ENCODE measurements at regions not wholly inside any gene's neighbourhood (a gene's known extent, or its start where the extent isn't known, plus 50 kb on each side); places are given as distances from the start of the nearest gene placed in this dataset.

GRCh38 chr5:44002381-44002901, 386.8 kb downstream of the FGF10 start:
- TF ChIP-seq YY1 (IDR thresholded peaks at IDR 0.05; ENCODE audit: insufficient read depth, insufficient read length): no peak
- TF ChIP-seq SUZ12 (IDR thresholded peaks at IDR 0.05; ENCODE audit: extremely low read depth, insufficient read depth, insufficient read length): no peak
- no peak for TF ChIP-seq ZNF274 (IDR thresholded peaks at IDR 0.05; ENCODE audit: low read depth, low read length)
- Histone ChIP-seq H3K36me3 (ENCODE audit: insufficient read depth, insufficient read length, low read length) (no peaks in the 10 kb centered on the region), H3K4me3 (ENCODE audit: insufficient read length, low read depth) (no peak overlapping the region), H3K27me3 (ENCODE audit: insufficient read depth, insufficient read length) (no peaks in the 10 kb centered on the region), H3K9ac (ENCODE audit: insufficient read length, low read depth) (no peak overlapping the region), H3K4me1 (ENCODE audit: insufficient read depth, insufficient read length) (no peaks in the 10 kb centered on the region), H3K9me3 (ENCODE audit: insufficient read depth, low read length) (no peaks in the 10 kb centered on the region)
- no peak for DNase-seq (ENCODE audit: low read depth, low spot score)

GRCh38 chr5:44001675-44002380, 387.4 kb downstream of the FGF10 start:
- Histone ChIP-seq H3K9ac (ENCODE audit: insufficient read length, low read depth) (no peak overlapping the region), H3K9me3 (ENCODE audit: insufficient read depth, low read length) (no peaks in the 10 kb centered on the region), H3K36me3 (ENCODE audit: insufficient read depth, insufficient read length, low read length) (no peaks in the 10 kb centered on the region), H3K4me3 (ENCODE audit: insufficient read length, low read depth) (no peak overlapping the region), H3K4me1 (ENCODE audit: insufficient read depth, insufficient read length) (no peaks in the 10 kb centered on the region), H3K27me3 (ENCODE audit: insufficient read depth, insufficient read length) (no peaks in the 10 kb centered on the region)
- TF ChIP-seq SUZ12 (IDR thresholded peaks at IDR 0.05; ENCODE audit: extremely low read depth, insufficient read depth, insufficient read length) (no peak), ZNF274 (IDR thresholded peaks at IDR 0.05; ENCODE audit: low read depth, low read length) (no peak), YY1 (IDR thresholded peaks at IDR 0.05; ENCODE audit: insufficient read depth, insufficient read length) (no peak)
- no peak for DNase-seq (ENCODE audit: low read depth, low spot score)

DNA sequence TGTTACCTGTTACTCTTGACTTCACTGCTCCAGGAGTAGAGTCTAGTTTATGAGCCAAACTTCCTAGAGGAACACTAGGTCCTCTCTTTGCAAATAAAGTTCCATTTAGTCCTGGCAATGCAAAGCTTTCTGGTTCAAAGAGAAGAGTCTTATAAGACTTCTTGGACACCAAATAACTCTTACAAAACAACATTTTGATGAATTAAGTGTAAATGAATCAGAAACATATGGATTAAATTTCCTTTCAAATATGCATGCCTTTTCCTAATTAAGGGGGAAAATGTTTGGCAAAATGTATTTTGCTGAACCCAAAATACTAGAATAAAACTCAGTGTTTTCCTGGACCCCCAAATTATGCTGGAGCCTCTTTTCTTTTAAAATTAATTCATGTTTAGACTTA, 388.0 kb downstream of the FGF10 start:
- DNase-seq (ENCODE audit: low read depth, low spot score): no peak
- no peak overlapping the region for H3K9ac ChIP-seq (ENCODE audit: insufficient read length, low read depth)
- H3K36me3 ChIP-seq (ENCODE audit: insufficient read depth, insufficient read length, low read length): no peaks in the 10 kb centered on the region
- H3K27me3 ChIP-seq (ENCODE audit: insufficient read depth, insufficient read length): no peaks in the 10 kb centered on the region
- no peaks in the 10 kb centered on the region for H3K9me3 ChIP-seq (ENCODE audit: insufficient read depth, low read length)
- no peaks in the 10 kb centered on the region for H3K4me1 ChIP-seq (ENCODE audit: insufficient read depth, insufficient read length)
- H3K4me3 ChIP-seq (ENCODE audit: insufficient read length, low read depth): no peak overlapping the region
- TF ChIP-seq YY1 (IDR thresholded peaks at IDR 0.05; ENCODE audit: insufficient read depth, insufficient read length) (no peak), ZNF274 (IDR thresholded peaks at IDR 0.05; ENCODE audit: low read depth, low read length) (no peak), SUZ12 (IDR thresholded peaks at IDR 0.05; ENCODE audit: extremely low read depth, insufficient read depth, insufficient read length) (no peak)

GRCh38 chr5:43997647-43998272, 391.5 kb downstream of the FGF10 start:
- Histone ChIP-seq H3K4me1 (ENCODE audit: insufficient read depth, insufficient read length) (no peaks in the 10 kb centered on the region), H3K27me3 (ENCODE audit: insufficient read depth, insufficient read length) (no peaks in the 10 kb centered on the region), H3K9ac (ENCODE audit: insufficient read length, low read depth) (no peak overlapping the region), H3K4me3 (ENCODE audit: insufficient read length, low read depth) (no peak overlapping the region), H3K9me3 (ENCODE audit: insufficient read depth, low read length) (no peaks in the 10 kb centered on the region), H3K36me3 (ENCODE audit: insufficient read depth, insufficient read length, low read length) (no peaks in the 10 kb centered on the region)
- TF ChIP-seq YY1 (IDR thresholded peaks at IDR 0.05; ENCODE audit: insufficient read depth, insufficient read length) (no peak), SUZ12 (IDR thresholded peaks at IDR 0.05; ENCODE audit: extremely low read depth, insufficient read depth, insufficient read length) (no peak), ZNF274 (IDR thresholded peaks at IDR 0.05; ENCODE audit: low read depth, low read length) (no peak)
- no peak for DNase-seq (ENCODE audit: low read depth, low spot score)

GRCh38 chr5:43996221-43996620, 393.0 kb downstream of the FGF10 start:
- no peak for DNase-seq (ENCODE audit: low read depth, low spot score)
- Histone ChIP-seq H3K36me3 (ENCODE audit: insufficient read depth, insufficient read length, low read length) (no peaks in the 10 kb centered on the region), H3K9ac (ENCODE audit: insufficient read length, low read depth) (no peak overlapping the region), H3K4me1 (ENCODE audit: insufficient read depth, insufficient read length) (no peaks in the 10 kb centered on the region), H3K4me3 (ENCODE audit: insufficient read length, low read depth) (no peak overlapping the region), H3K27me3 (ENCODE audit: insufficient read depth, insufficient read length) (no peaks in the 10 kb centered on the region), H3K9me3 (ENCODE audit: insufficient read depth, low read length) (no peaks in the 10 kb centered on the region)
- TF ChIP-seq ZNF274 (IDR thresholded peaks at IDR 0.05; ENCODE audit: low read depth, low read length): no peak
- no peak for TF ChIP-seq YY1 (IDR thresholded peaks at IDR 0.05; ENCODE audit: insufficient read depth, insufficient read length)
- no peak for TF ChIP-seq SUZ12 (IDR thresholded peaks at IDR 0.05; ENCODE audit: extremely low read depth, insufficient read depth, insufficient read length)

DNA sequence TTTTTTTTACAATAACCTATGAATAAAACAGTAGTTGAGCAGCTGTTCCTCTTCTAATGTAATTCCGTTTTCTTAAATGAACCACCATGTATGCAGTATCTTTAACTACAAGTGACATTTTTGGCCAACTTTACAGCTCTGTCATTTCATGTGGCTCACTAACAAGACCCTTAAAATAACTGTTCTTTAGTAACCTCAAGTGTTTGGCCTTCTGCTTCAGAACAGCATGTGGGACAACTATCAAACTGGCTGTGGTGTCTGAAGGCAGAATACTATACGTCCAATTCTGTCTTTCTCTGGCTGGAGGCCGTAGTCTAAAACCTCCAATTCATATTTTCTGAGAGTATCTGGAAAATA, 391.4 kb downstream of the NNT start:
- Histone ChIP-seq H3K9ac (ENCODE audit: insufficient read length, low read depth) (no peak overlapping the region), H3K9me3 (ENCODE audit: insufficient read depth, low read length) (no peaks in the 10 kb centered on the region), H3K27me3 (ENCODE audit: insufficient read depth, insufficient read length) (no peaks in the 10 kb centered on the region), H3K36me3 (ENCODE audit: insufficient read depth, insufficient read length, low read length) (no peaks in the 10 kb centered on the region), H3K4me3 (ENCODE audit: insufficient read length, low read depth) (no peak overlapping the region), H3K4me1 (ENCODE audit: insufficient read depth, insufficient read length) (no peaks in the 10 kb centered on the region)
- TF ChIP-seq YY1 (IDR thresholded peaks at IDR 0.05; ENCODE audit: insufficient read depth, insufficient read length) (no peak), SUZ12 (IDR thresholded peaks at IDR 0.05; ENCODE audit: extremely low read depth, insufficient read depth, insufficient read length) (no peak), ZNF274 (IDR thresholded peaks at IDR 0.05; ENCODE audit: low read depth, low read length) (no peak)
- DNase-seq (ENCODE audit: low read depth, low spot score): no peak

DNA sequence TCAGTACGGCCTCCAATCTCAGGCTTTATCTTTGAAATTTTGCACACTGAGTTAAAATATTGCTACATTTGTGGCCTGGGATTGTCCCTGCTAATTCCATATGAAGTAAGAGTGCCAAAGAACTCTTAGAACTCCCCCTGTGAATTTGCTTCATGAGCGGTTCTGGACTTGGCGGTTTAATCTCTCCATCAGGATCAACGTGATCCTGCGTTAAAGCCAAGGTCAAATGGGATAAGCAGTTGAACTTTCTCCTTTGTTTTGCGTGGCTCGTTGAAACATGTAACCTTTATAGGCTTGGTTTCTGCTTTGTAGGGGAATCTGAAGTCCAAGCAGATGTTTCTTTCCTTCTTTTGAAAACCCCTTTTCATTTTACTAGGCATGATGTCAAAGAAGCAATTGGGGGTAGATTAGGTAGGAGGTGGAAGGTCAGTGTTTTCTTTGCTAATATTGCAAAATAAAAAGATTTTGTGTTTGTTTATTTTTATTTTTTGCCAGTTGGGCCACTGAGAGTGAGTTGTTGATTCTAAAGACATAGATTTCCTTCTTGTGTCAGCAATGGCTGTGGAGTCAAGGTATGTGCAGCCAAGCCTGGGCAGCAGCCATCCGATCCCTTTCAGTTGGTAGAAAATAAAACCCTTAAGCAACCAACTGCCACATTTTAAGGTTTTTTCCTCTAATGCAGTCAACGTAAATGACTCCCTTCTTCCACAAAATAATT, 390.8 kb downstream of the NNT start:
- Histone ChIP-seq H3K36me3 (ENCODE audit: insufficient read depth, insufficient read length, low read length) (no peaks in the 10 kb centered on the region), H3K4me1 (ENCODE audit: insufficient read depth, insufficient read length) (no peaks in the 10 kb centered on the region), H3K27me3 (ENCODE audit: insufficient read depth, insufficient read length) (no peaks in the 10 kb centered on the region), H3K9me3 (ENCODE audit: insufficient read depth, low read length) (no peaks in the 10 kb centered on the region), H3K9ac (ENCODE audit: insufficient read length, low read depth) (no peak overlapping the region), H3K4me3 (ENCODE audit: insufficient read length, low read depth) (no peak overlapping the region)
- no peak for DNase-seq (ENCODE audit: low read depth, low spot score)
- no peak for TF ChIP-seq SUZ12 (IDR thresholded peaks at IDR 0.05; ENCODE audit: extremely low read depth, insufficient read depth, insufficient read length)
- no peak for TF ChIP-seq ZNF274 (IDR thresholded peaks at IDR 0.05; ENCODE audit: low read depth, low read length)
- TF ChIP-seq YY1 (IDR thresholded peaks at IDR 0.05; ENCODE audit: insufficient read depth, insufficient read length): no peak

Measured in NT2/D1 (cell line).